ENCODE measurements at regions not wholly inside any gene's neighbourhood (a gene's known extent, or its start where the extent isn't known, plus 50 kb on each side); places are given as distances from the start of the nearest gene placed in this dataset.

GRCh38 chr15:95017666-95018328 is 786.4 kb downstream of the MCTP2 start:
- TF ChIP-seq CTCF (IDR thresholded peaks at IDR 0.05; ENCODE audit: low read depth, low read length, poor library complexity, severe bottlenecking) (no peak), EZH2phosphoT487 (IDR thresholded peaks at IDR 0.05; ENCODE audit: borderline replicate concordance, low read length) (no peak)

Data from DOHH2 (cell line).